Uterus (tissue), 2 donors: ENCODE measurements at regions not wholly inside any gene's neighbourhood (a gene's known extent, or its start where the extent isn't known, plus 50 kb on each side); places are given as distances from the start of the nearest gene placed in this dataset.

Experiments used
- POLR2A ChIP-seq, 2 donors: fragments of 450-650 bp; IDR thresholded peaks; one replicate each; pipeline ENCODE4 v1.6.1; 2016; ENCODE audit warnings: antibody characterized with exemption in 2 of 2, mild to moderate bottlenecking in 1 of 2, moderate library complexity in 1 of 2
- TF ChIP-seq, protein P1 (sequence below), 4 experiments: fragments of 200-600 bp in 2 of 4; fragments of 450-650 bp in 2 of 4; sonication (generic) in 2 of 4; IDR thresholded peaks; one replicate each; pipeline ENCODE4 v1.5.1; 2016 to 2019; ENCODE audit warnings: antibody characterized with exemption in 4 of 4, mild to moderate bottlenecking in 2 of 4, moderate library complexity in 1 of 4

GRCh38 chr9:4425319-4426045 is 64.8 kb upstream of the SLC1A1 start:
- TF ChIP-seq, protein P1, sequence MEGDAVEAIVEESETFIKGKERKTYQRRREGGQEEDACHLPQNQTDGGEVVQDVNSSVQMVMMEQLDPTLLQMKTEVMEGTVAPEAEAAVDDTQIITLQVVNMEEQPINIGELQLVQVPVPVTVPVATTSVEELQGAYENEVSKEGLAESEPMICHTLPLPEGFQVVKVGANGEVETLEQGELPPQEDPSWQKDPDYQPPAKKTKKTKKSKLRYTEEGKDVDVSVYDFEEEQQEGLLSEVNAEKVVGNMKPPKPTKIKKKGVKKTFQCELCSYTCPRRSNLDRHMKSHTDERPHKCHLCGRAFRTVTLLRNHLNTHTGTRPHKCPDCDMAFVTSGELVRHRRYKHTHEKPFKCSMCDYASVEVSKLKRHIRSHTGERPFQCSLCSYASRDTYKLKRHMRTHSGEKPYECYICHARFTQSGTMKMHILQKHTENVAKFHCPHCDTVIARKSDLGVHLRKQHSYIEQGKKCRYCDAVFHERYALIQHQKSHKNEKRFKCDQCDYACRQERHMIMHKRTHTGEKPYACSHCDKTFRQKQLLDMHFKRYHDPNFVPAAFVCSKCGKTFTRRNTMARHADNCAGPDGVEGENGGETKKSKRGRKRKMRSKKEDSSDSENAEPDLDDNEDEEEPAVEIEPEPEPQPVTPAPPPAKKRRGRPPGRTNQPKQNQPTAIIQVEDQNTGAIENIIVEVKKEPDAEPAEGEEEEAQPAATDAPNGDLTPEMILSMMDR (IDR thresholded peaks at IDR 0.05), result no peak
- TF ChIP-seq POLR2A (IDR thresholded peaks at IDR 0.05), result no peak
